IPS-18a (cell line): ENCODE measurements at regions not wholly inside any gene's neighbourhood (a gene's known extent, or its start where the extent isn't known, plus 50 kb on each side); places are given as distances from the start of the nearest gene placed in this dataset.

Source experiments
- H3K27ac ChIP-seq: one replicate; pipeline ENCODE4 v1.5.1; 2013; ENCODE audit warnings: low read length
- H3K27me3 ChIP-seq: one replicate; pipeline ENCODE4 v1.6.1; 2013; ENCODE audit warnings: mild to moderate bottlenecking, low read length; ENCODE audit not compliant: control insufficient read depth, insufficient read depth
- H3K36me3 ChIP-seq: one replicate; pipeline ENCODE4 v1.6.1; 2013; ENCODE audit warnings: low read depth, low read length; ENCODE audit not compliant: control insufficient read depth
- H3K4me1 ChIP-seq: one replicate; pipeline ENCODE4 v1.6.1; 2013; ENCODE audit warnings: low read depth, low read length; ENCODE audit not compliant: control insufficient read depth
- H3K4me3 ChIP-seq: one replicate; pipeline ENCODE4 v1.5.1; 2013; ENCODE audit warnings: low read length
- H3K9ac ChIP-seq: one replicate; pipeline ENCODE4 v1.6.1; 2013; ENCODE audit warnings: mild to moderate bottlenecking, low read length, moderate library complexity
- H3K9me3 ChIP-seq: one replicate; pipeline ENCODE4 v1.6.1; 2013; ENCODE audit warnings: low read depth, low read length; ENCODE audit not compliant: control insufficient read depth

DNA sequence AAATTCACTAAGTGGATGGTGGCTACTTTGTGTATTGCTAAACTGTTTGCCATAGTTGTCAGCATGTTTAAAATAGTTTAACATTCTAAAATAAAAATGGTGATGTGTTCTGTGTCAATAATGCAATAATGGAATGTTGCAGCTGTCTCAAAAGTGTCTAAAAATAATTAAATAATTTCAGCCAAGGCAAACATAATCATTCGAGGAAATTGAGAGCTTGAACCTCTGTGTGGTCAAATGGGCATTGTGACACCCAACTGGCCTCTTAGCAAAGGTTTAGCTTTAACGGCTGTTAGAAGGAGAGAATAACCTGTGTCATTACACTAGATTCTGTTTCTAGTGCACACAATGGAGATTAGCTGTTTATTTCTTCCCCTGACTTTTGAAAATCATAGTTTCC lies 278.5 kb downstream of the TMEM167A start:
- Histone ChIP-seq H3K4me1 (peaks cover 22% of the 10 kb centered on the region), H3K27ac (no peak overlapping the region), H3K9ac (no peak overlapping the region), H3K36me3 (no peaks in the 10 kb centered on the region), H3K4me3 (no peak overlapping the region), H3K9me3 (no peaks in the 10 kb centered on the region), H3K27me3 (no peaks in the 10 kb centered on the region)

DNA sequence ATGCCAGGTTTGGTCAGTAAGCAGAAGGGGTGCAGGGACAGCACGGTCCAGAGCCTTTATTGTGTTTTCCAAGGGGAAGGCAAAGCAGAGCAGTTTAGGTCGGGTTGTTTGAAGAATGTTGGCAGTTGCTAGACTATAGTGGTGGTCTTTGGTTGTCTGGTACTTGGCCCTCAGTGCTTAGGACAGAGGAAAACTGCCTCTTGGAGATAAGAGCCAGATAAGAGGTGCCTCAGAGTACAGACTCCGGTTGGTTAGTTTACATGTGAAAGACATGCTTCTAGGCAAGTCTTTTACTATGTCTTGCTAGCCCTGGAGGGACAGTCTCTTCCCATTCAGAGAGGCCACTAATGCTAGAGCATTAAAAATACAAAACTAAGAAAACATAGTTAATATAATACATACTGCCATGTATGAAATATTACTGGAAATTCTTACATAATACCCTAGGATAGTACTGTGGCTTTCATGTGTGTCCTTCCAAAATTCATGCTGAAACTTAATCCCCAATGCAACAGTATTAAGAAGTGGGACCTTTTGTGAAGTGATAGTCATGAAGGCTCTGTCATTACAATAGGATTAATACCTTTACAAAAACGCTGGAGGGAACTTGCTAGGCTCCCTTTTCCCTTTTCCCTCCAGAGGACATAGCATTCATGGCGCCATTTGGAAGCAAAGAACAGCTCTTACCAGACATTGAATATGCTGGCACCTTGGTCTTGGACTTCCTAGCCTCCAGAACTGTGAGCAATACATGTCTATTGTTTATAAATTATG lies 280.4 kb downstream of the TMEM167A start:
- H3K4me3 ChIP-seq, result peak overlapping the region; percentile 12
- no peak overlapping the region for H3K9ac ChIP-seq
- H3K9me3 ChIP-seq, result no peaks in the 10 kb centered on the region
- H3K27me3 ChIP-seq, result no peaks in the 10 kb centered on the region
- H3K4me1 ChIP-seq, result peaks cover 22% of the 10 kb centered on the region
- H3K36me3 ChIP-seq, result no peaks in the 10 kb centered on the region
- H3K27ac ChIP-seq, result no peak overlapping the region

DNA sequence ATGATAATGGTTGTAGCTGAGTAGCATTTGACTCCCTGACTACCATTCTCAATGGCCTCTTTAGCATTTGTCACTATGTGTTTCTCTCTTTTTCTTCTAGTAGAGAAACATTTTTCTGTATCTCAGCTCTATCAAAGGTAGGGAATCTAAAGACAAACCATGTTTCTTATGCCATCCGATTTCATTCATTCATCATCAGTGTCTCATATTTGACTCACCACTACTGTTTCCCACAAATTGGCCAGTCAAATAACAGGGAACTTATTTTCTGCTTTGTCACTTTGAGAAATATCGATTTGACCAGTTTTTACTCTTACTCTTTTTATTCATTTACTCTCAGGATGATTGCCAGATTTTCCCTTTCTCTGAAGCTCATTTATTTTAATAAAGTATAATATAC lies 282.3 kb downstream of the TMEM167A start:
- H3K4me3 ChIP-seq, result no peak overlapping the region
- H3K27me3 ChIP-seq, result no peaks in the 10 kb centered on the region
- H3K4me1 ChIP-seq, result peaks cover 22% of the 10 kb centered on the region
- H3K9ac ChIP-seq, result no peak overlapping the region
- no peaks in the 10 kb centered on the region for H3K9me3 ChIP-seq
- no peaks in the 10 kb centered on the region for H3K36me3 ChIP-seq
- no peak overlapping the region for H3K27ac ChIP-seq

DNA sequence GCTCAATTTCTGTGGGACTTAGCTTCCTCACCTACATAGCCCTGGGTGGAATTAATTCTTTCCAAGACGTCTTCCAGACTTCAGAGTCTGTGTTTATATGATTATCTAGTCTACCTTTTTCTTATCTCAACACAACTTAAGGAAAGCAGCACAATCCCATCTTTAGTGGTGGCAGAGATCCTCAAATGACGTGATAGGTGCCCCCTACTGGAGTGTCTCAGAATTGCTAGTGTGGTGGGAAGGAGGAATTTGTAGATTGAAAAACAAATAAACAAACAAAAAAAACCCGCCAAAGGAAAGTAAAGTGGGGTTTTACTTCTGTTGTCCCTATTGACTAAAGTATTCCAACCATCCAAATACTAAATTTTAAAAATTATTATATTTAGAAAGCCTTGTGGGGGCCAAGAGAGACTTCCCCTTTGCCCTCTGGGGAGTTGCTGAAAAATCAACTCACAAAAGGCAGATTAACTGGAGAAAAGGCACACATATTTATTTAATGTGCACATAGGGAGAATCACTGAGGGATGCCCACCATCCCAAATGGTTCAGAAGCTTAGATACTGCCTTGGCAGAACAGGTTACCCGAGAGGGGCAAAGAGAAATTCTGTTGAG lies 283.3 kb downstream of the TMEM167A start:
- Histone ChIP-seq H3K27me3 (no peaks in the 10 kb centered on the region), H3K4me3 (no peak overlapping the region), H3K9me3 (no peaks in the 10 kb centered on the region), H3K36me3 (no peaks in the 10 kb centered on the region), H3K27ac (no peak overlapping the region), H3K4me1 (peaks cover 22% of the 10 kb centered on the region), H3K9ac (no peak overlapping the region)

DNA sequence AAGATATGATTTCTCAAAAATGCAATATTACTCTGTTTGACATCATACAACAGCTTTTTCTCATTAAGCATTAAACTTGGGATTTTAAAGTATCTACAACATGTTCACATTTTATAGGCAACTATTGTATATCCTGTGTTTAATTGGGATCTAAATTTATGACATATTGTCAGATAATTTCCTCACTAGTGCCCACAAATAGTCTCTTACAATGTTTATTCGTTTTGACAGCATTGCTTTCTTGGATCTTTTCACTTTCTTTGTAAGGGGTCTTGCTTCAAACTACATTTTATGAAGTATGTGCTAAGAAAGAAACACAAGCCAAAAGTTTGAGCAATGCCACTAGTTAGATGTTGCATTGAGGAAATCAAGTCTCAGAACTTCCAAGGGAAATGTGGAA lies 285.1 kb downstream of the TMEM167A start:
- H3K9ac ChIP-seq, result no peak overlapping the region
- H3K4me1 ChIP-seq, result peaks cover 18% of the 10 kb centered on the region
- H3K9me3 ChIP-seq, result no peaks in the 10 kb centered on the region
- H3K27ac ChIP-seq, result no peak overlapping the region
- H3K36me3 ChIP-seq, result no peaks in the 10 kb centered on the region
- H3K27me3 ChIP-seq, result no peaks in the 10 kb centered on the region
- H3K4me3 ChIP-seq, result no peak overlapping the region

DNA sequence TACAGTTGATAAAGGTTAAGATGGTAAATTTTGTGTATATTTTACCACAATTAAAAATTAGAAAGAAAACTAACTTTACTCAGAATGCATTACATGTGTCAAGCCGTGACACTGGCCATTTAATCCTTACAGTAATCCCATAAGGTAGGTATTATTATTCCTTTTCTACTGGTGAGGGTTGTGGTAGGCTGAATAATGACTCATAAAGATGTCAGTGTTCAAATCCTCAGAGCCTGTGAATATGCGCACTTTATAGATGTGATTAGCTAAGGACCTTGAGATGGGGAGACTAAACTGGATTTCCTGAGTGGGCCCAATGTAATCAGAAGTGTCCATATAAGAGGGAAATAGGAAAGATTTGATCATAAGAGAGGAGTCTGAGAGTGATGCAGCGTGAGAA lies 288.1 kb downstream of the TMEM167A start:
- H3K9me3 ChIP-seq, result no peaks in the 10 kb centered on the region
- H3K4me3 ChIP-seq, result no peak overlapping the region
- no peak overlapping the region for H3K27ac ChIP-seq
- no peaks in the 10 kb centered on the region for H3K36me3 ChIP-seq
- H3K9ac ChIP-seq, result no peak overlapping the region
- no peaks in the 10 kb centered on the region for H3K27me3 ChIP-seq
- peaks cover 3% of the 10 kb centered on the region for H3K4me1 ChIP-seq

DNA sequence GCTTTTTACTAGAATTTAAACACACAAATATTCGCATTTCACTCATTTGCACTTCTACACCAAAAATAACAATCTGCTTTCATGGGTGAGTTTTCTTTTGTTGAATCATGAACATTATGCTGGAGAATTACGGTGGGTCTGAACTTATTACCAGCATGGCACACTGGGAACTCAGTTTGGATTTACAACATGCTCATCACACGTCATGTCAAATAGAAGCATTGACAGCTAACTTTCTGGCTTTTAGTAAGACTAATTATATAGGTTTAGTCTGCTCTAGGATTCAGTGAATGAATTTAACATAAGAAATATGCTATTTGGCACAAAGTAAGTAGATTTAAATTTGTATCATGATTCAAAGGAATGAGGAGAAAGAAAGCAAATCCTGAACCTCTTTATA lies 290.4 kb downstream of the TMEM167A start:
- H3K27me3 ChIP-seq, result no peaks in the 10 kb centered on the region
- H3K36me3 ChIP-seq, result no peaks in the 10 kb centered on the region
- no peak overlapping the region for H3K27ac ChIP-seq
- H3K9me3 ChIP-seq, result no peaks in the 10 kb centered on the region
- H3K9ac ChIP-seq, result no peak overlapping the region
- H3K4me1 ChIP-seq, result peaks cover 2% of the 10 kb centered on the region
- no peak overlapping the region for H3K4me3 ChIP-seq

DNA sequence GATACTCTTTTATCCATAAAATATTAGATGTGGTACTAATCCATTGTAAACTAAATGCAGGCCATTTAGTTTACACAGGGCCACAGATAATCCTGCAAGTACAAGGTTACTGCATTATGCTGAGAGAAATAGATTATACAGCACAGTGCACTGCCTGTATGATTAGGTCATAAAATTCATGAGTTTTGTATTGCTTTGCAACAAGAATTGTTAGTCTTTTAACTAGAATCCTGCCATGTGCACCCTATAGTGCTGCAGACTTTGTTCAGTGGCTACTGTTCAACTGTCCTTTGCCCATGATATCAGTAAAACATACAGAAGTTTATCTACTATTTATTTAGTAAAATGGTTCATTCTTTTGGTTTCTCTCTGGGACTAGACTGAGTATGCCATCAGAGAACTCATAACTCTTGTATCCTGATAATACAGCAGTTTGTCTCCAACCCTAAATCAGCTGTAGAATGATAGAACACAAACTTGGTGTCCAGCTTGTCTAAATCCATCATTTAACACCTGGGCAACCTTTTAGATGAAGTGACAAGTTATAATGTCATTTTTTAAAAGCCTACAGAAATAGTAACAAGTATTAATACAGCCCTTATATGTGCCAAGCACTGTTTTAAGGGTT lies 291.2 kb downstream of the TMEM167A start:
- Histone ChIP-seq H3K4me3 (no peak overlapping the region), H3K36me3 (no peaks in the 10 kb centered on the region), H3K9ac (no peak overlapping the region), H3K9me3 (no peaks in the 10 kb centered on the region), H3K27me3 (no peaks in the 10 kb centered on the region), H3K4me1 (peaks cover 2% of the 10 kb centered on the region), H3K27ac (no peak overlapping the region)

DNA sequence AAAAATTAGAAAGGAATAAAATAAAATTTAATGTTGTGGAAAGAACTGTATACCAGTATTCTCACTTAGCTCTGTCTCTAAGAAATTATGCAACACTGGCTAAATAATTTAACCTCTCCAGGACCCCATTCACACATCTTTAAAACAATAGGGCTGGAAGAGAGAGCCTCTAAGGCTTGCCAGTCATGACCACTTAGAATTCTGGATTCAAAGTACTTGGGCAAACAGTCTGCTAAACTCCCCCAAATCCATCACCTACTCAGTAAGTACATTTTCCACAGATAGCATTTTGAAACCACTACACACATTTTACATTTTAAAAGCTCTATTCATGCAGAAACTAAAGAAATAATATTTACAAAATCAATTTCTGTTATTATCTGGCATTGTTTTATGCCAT lies 291.7 kb downstream of the TMEM167A start:
- Histone ChIP-seq H3K4me3 (no peak overlapping the region), H3K36me3 (no peaks in the 10 kb centered on the region), H3K27me3 (no peaks in the 10 kb centered on the region), H3K9me3 (no peaks in the 10 kb centered on the region), H3K4me1 (peaks cover 2% of the 10 kb centered on the region), H3K9ac (no peak overlapping the region), H3K27ac (no peak overlapping the region)

DNA sequence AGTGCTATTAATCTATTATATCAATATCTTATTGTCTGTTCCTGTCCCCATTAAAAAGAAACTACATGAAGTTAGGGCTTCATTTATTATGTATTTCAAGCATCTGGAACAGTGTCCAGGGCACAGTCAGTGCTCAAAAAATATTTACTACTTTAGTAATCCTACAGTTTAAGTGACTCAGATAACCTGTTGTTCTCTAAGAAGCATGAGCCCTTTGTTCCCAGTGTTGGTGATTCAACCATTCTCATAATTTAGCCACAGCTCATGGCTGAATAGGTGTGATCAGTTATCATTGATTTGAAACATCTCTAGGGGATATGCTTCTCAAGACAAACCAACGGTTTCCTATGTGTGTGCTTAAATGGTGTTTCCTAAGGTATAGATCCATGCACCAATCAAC lies 292.7 kb downstream of the TMEM167A start:
- peaks cover 2% of the 10 kb centered on the region for H3K4me1 ChIP-seq
- H3K4me3 ChIP-seq, result no peak overlapping the region
- H3K27ac ChIP-seq, result no peak overlapping the region
- H3K9me3 ChIP-seq, result no peaks in the 10 kb centered on the region
- H3K27me3 ChIP-seq, result no peaks in the 10 kb centered on the region
- H3K9ac ChIP-seq, result no peak overlapping the region
- no peaks in the 10 kb centered on the region for H3K36me3 ChIP-seq

DNA sequence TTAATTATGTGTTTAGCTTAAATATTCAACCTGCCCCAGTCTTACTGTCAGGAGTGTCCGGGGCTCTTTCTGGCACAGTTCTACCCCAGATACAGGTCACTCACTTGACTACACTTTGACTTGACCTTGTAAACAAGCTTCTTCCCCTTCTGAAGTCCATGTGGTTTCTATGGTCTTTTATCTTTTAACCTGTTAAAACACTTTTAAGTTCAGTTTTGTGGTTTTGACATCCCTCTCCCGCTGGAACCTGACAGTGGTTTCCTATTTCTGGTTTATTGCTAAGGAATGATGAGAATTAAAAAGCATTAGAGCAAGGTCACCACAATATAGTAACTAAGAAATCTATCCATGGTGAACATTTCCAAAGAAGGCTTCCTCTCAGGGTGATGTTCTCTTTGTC lies 300.1 kb downstream of the TMEM167A start:
- no peaks in the 10 kb centered on the region for H3K9me3 ChIP-seq
- H3K4me1 ChIP-seq, result no peaks in the 10 kb centered on the region
- no peaks in the 10 kb centered on the region for H3K27me3 ChIP-seq
- H3K36me3 ChIP-seq, result no peaks in the 10 kb centered on the region
- no peak overlapping the region for H3K9ac ChIP-seq
- no peak overlapping the region for H3K27ac ChIP-seq
- no peak overlapping the region for H3K4me3 ChIP-seq

DNA sequence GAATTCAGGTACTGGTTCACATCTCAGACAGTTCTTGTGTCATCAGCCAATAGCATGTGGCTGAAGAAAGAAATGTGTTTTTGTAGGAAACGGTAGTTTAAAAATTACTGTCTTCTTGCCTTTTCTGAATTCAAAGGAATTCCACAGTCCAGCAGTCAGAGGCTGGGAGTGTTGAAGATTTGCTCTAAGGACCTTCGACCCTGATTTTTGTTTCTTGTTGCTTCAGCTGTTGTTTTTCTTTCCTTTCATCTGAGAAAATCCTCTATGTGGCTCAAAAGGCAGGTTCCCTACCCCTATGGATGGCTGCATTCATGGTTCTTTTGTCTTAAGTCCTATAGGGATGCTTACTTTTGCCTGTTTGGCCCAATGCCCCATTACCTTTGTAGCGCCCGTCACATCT lies 304.9 kb downstream of the TMEM167A start:
- no peaks in the 10 kb centered on the region for H3K4me1 ChIP-seq
- H3K9me3 ChIP-seq, result peaks cover 5% of the 10 kb centered on the region
- no peak overlapping the region for H3K9ac ChIP-seq
- no peak overlapping the region for H3K27ac ChIP-seq
- H3K27me3 ChIP-seq, result no peaks in the 10 kb centered on the region
- H3K4me3 ChIP-seq, result no peak overlapping the region
- H3K36me3 ChIP-seq, result no peaks in the 10 kb centered on the region
